H9 (cell line): ENCODE measurements at regions not wholly inside any gene's neighbourhood (a gene's known extent, or its start where the extent isn't known, plus 50 kb on each side); places are given as distances from the start of the nearest gene placed in this dataset.
"Not testable (repeated sequence)": the region's sequence is repeated elsewhere in the genome, so short reads cannot be mapped to it uniquely, and the experiment has no call there.

Experiments used
- DNase-seq: peaks from one replicate; pipeline ENCODE4 v3.0.0-alpha.2; 2017
- H2AFZ ChIP-seq: one replicate; pipeline ENCODE4 v1.6.1; 2013; ENCODE audit warnings: mild to moderate bottlenecking, low read length, control low read depth, moderate library complexity
- H2AK5ac ChIP-seq: 2 replicates; pipeline ENCODE4 v1.6.1; 2013; ENCODE audit warnings: low read length, control low read depth, mixed read lengths; ENCODE audit not compliant: insufficient read length
- H2BK120ac ChIP-seq: one replicate; pipeline ENCODE4 v1.6.1; 2013; ENCODE audit warnings: low read depth, mild to moderate bottlenecking, low read length, control low read depth, inconsistent platforms; ENCODE audit not compliant: poor library complexity, severe bottlenecking
- H2BK12ac ChIP-seq: 2 replicates; pipeline ENCODE4 v1.6.1; 2013; ENCODE audit warnings: low read length, control low read depth, mixed read lengths, low read depth; ENCODE audit not compliant: insufficient read length
- H2BK15ac ChIP-seq: 2 replicates; pipeline ENCODE4 v1.6.1; 2013; ENCODE audit warnings: low read depth, low read length, control low read depth
- H2BK20ac ChIP-seq: one replicate; pipeline ENCODE4 v1.6.1; 2013; ENCODE audit warnings: low read depth, mild to moderate bottlenecking, low read length, control low read depth, inconsistent platforms; ENCODE audit not compliant: poor library complexity, severe bottlenecking
- H2BK5ac ChIP-seq: 2 replicates; pipeline ENCODE4 v1.6.1; 2013; ENCODE audit warnings: low read length, control low read depth, mixed read lengths; ENCODE audit not compliant: insufficient read length
- H3K14ac ChIP-seq: 2 replicates; pipeline ENCODE4 v1.6.1; 2013; ENCODE audit warnings: low read length, control low read depth; ENCODE audit not compliant: insufficient read depth
- H3K18ac ChIP-seq: 2 replicates; pipeline ENCODE4 v1.6.1; 2013; ENCODE audit warnings: low read depth, mild to moderate bottlenecking, mixed read lengths, low read length, control low read depth; ENCODE audit not compliant: insufficient read length
- H3K23ac ChIP-seq: 2 replicates; pipeline ENCODE4 v1.6.1; 2013; ENCODE audit warnings: low read length, control low read depth, mixed read lengths, low read depth; ENCODE audit not compliant: insufficient read length
- H3K23me2 ChIP-seq: 2 replicates; pipeline ENCODE4 v1.6.1; 2013; ENCODE audit warnings: low read depth, mild to moderate bottlenecking, mixed read lengths, low read length, control low read depth; ENCODE audit not compliant: insufficient read length, poor library complexity, severe bottlenecking
- H3K27ac ChIP-seq: 2 replicates; pipeline ENCODE4 v1.5.1; 2013; ENCODE audit warnings: low read length, control low read depth, mixed read lengths, low read depth; ENCODE audit not compliant: insufficient read length
- H3K27me3 ChIP-seq: 2 replicates; pipeline ENCODE4 v1.6.1; 2013; ENCODE audit warnings: low read length, control low read depth, inconsistent platforms; ENCODE audit not compliant: insufficient read depth
- H3K4ac ChIP-seq: 2 replicates; pipeline ENCODE4 v1.6.1; 2013; ENCODE audit warnings: low read depth, mild to moderate bottlenecking, control low read depth, inconsistent platforms, low read length, moderate library complexity
- H3K4me1 ChIP-seq: 2 replicates; pipeline ENCODE4 v1.6.1; 2013; ENCODE audit warnings: low read length, control low read depth, inconsistent platforms; ENCODE audit not compliant: insufficient read depth
- H3K4me2 ChIP-seq: 2 replicates; pipeline ENCODE4 v1.6.1; 2013; ENCODE audit warnings: low read length, control low read depth, mixed read lengths; ENCODE audit not compliant: insufficient read length, insufficient read depth
- H3K56ac ChIP-seq: 2 replicates; pipeline ENCODE4 v1.6.1; 2013; ENCODE audit warnings: low read depth, mild to moderate bottlenecking, mixed read lengths, low read length, control low read depth; ENCODE audit not compliant: insufficient read length
- H3K79me1 ChIP-seq: 2 replicates; pipeline ENCODE4 v1.6.1; 2013; ENCODE audit warnings: low read depth, mild to moderate bottlenecking, moderate library complexity, low read length, control low read depth, inconsistent platforms; ENCODE audit not compliant: insufficient read depth, poor library complexity, severe bottlenecking
- H3K79me2 ChIP-seq: 2 replicates; pipeline ENCODE4 v1.6.1; 2013; ENCODE audit warnings: low read length, control low read depth, inconsistent platforms; ENCODE audit not compliant: insufficient read depth
- H3K9ac ChIP-seq: 2 replicates; pipeline ENCODE4 v1.6.1; 2013; ENCODE audit warnings: low read length, control low read depth, mixed read lengths; ENCODE audit not compliant: insufficient read length; ENCODE audit errors: extremely low read depth
- H3K9me3 ChIP-seq: one replicate; pipeline ENCODE4 v1.6.1; 2013; ENCODE audit warnings: low read depth, low read length, inconsistent platforms; ENCODE audit not compliant: control insufficient read depth
- H3T11ph ChIP-seq: one replicate; pipeline ENCODE4 v1.6.1; 2013; ENCODE audit warnings: mild to moderate bottlenecking, low read length, control low read depth, inconsistent platforms
- H4K20me1 ChIP-seq: one replicate; pipeline ENCODE4 v1.6.1; 2013; ENCODE audit not compliant: control insufficient read depth, insufficient read length, insufficient read depth
- H4K5ac ChIP-seq: 2 replicates; pipeline ENCODE4 v1.6.1; 2013; ENCODE audit warnings: low read depth, mild to moderate bottlenecking, mixed read lengths, low read length, control low read depth; ENCODE audit not compliant: insufficient read length
- H4K8ac ChIP-seq: replicated peaks from 2 replicates; pipeline ENCODE4 v1.6.1; 2013; ENCODE audit warnings: low read length, control low read depth, mixed read lengths, low read depth; ENCODE audit not compliant: insufficient read length
- H4K91ac ChIP-seq: 2 replicates; pipeline ENCODE4 v1.6.1; 2013; ENCODE audit warnings: low read depth, mild to moderate bottlenecking, moderate library complexity, mixed read lengths, low read length, control low read depth; ENCODE audit not compliant: insufficient read length
- H3K27ac Mint-ChIP-seq, 3 experiments: 2 replicates in 2 of 3; 3 replicates in 1 of 3; pipeline ENCODE4 v1.8.0; 2020 to 2021; ENCODE audit warnings: mixed read lengths in 3 of 3, mild to moderate bottlenecking in 1 of 3, moderate library complexity in 1 of 3
- H3K27me3 Mint-ChIP-seq: 2 replicates; pipeline ENCODE4 v1.8.0; 2021; ENCODE audit warnings: low read depth, mild to moderate bottlenecking, moderate library complexity, mixed read lengths
- H3K36me3 Mint-ChIP-seq, 3 experiments: 2 replicates in 2 of 3; 3 replicates in 1 of 3; pipeline ENCODE4 v1.8.0; 2020 to 2021; ENCODE audit warnings: low read depth in 3 of 3, mixed read lengths in 3 of 3; ENCODE audit not compliant: insufficient read depth in 1 of 3
- H3K4me1 Mint-ChIP-seq, 2 experiments: 2 replicates each; pipeline ENCODE4 v1.8.0; 2020; ENCODE audit warnings: mixed read lengths in 2 of 2
- H3K4me3 Mint-ChIP-seq, 2 experiments: 2 replicates in 1 of 2; 3 replicates in 1 of 2; pipeline ENCODE4 v1.8.0; 2020 to 2021; ENCODE audit warnings: mild to moderate bottlenecking in 2 of 2, mixed read lengths in 2 of 2, moderate library complexity in 1 of 2
- H3K9me3 Mint-ChIP-seq, 2 experiments: 2 replicates in 1 of 2; 3 replicates in 1 of 2; pipeline ENCODE4 v1.8.0; 2020; ENCODE audit warnings: mild to moderate bottlenecking in 2 of 2, mixed read lengths in 2 of 2, moderate library complexity in 1 of 2
- CTCF ChIP-seq: fragments of 200-600 bp; sonication (generic); conservative IDR thresholded peaks from 3 replicates; pipeline ENCODE4 v1.8.0; 2021; ENCODE audit warnings: antibody characterized with exemption, mild to moderate bottlenecking
- WGBS: extraction: QIAGEN DNeasy Blood & Tissue Kit; methylation state at CpG from one replicate; pipeline ENCODE4 v1.1.7; 2013; ENCODE audit warnings: missing lambda C conversion rate, low lambda C conversion rate, mixed read lengths; ENCODE audit not compliant: insufficient read length; ENCODE audit errors: extremely low coverage; 5-methylcytosine and 5-hydroxymethylcytosine counted together

DNA sequence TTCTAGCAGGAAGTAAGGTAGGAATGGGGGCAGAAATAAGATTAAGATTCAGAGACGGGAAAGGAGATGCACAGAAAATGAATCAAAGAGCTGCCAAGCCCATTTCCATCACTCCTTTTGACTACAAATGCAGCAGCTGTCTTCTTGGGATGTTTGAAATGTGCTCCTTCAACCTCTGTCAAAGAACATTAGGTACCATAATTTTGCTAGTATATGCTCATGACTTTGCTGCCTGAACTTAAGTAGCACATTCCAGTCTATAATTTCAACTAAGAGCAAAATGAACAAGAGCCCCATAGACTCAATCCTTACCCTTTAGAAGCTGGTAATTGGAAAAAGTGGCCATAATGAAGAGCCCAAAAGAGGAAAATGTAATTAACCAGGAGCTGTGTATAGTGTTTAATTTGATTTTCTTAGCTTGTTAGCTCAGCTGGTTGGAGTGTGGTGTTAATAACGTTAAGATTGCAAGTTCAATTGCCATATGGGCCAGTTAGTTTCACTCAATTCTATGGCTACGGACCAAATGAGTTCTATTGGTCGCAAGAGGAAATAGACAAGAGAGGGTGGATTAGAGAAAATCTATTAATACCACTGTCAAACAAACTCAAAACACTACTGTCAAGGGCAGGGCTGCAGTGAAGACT, 349.9 kb downstream of the ZBBX start:
- peaks cover 0 to 3% of the 10 kb centered on the region in 2 experiments; a peak in 1 of 4 replicates for H3K4me1 Mint-ChIP-seq
- H3K27me3 Mint-ChIP-seq = no peaks in the 10 kb centered on the region
- no peaks in the 10 kb centered on the region for H4K20me1 ChIP-seq
- WGBS = no CpG with 5 or more reads among the region's 4 CpGs
- no peak overlapping the region for H3K18ac ChIP-seq
- no peak overlapping the region for H2BK15ac ChIP-seq
- no peaks in the 10 kb centered on the region for H3K79me1 ChIP-seq
- H3K9me3 Mint-ChIP-seq = no peaks in the 10 kb centered on the region
- no peak overlapping the region for H2AFZ ChIP-seq
- H4K5ac ChIP-seq = no peak overlapping the region
- no peak overlapping the region for H3K27ac Mint-ChIP-seq
- no peak overlapping the region for H3K56ac ChIP-seq
- no peak overlapping the region for H4K91ac ChIP-seq
- no peaks in the 10 kb centered on the region for H3K23me2 ChIP-seq
- H3K27me3 ChIP-seq = no peaks in the 10 kb centered on the region
- no peak overlapping the region for H2BK12ac ChIP-seq
- H2BK5ac ChIP-seq = no peak overlapping the region
- no peak for DNase-seq
- no peak overlapping the region for H2BK120ac ChIP-seq
- no peak overlapping the region for H3K4me3 Mint-ChIP-seq
- no peak overlapping the region for H2BK20ac ChIP-seq
- no peak overlapping the region for H2AK5ac ChIP-seq
- no peak overlapping the region for H3K4ac ChIP-seq
- no peak overlapping the region for H3K9ac ChIP-seq
- H3K36me3 Mint-ChIP-seq = no peaks in the 10 kb centered on the region
- no peak for TF ChIP-seq CTCF
- H4K8ac ChIP-seq = no peak overlapping the region
- H3K23ac ChIP-seq = no peak overlapping the region
- no peak overlapping the region for H3K14ac ChIP-seq
- no peak overlapping the region for H3T11ph ChIP-seq
- no peak overlapping the region for H3K27ac ChIP-seq
- H3K4me1 ChIP-seq = no peaks in the 10 kb centered on the region
- no peaks in the 10 kb centered on the region for H3K9me3 ChIP-seq
- H3K4me2 ChIP-seq = no peak overlapping the region
- H3K79me2 ChIP-seq = no peaks in the 10 kb centered on the region

GRCh38 chr3:167019503-167019902, 360.6 kb downstream of the ZBBX start:
- not testable (repeated sequence) for H3K27me3 Mint-ChIP-seq, H2AFZ ChIP-seq, H2BK20ac ChIP-seq, H3K79me1 ChIP-seq, H4K8ac ChIP-seq, H3K56ac ChIP-seq, H3K27ac ChIP-seq, H2BK15ac ChIP-seq, H3K27ac Mint-ChIP-seq, H4K91ac ChIP-seq, H3K4ac ChIP-seq, H3K4me3 Mint-ChIP-seq, H2BK5ac ChIP-seq, H3K4me1 ChIP-seq, H4K5ac ChIP-seq, DNase-seq, H3K9me3 ChIP-seq, H3K14ac ChIP-seq, H3K4me1 Mint-ChIP-seq, H2AK5ac ChIP-seq, H3K9ac ChIP-seq, H2BK12ac ChIP-seq, H3T11ph ChIP-seq, H4K20me1 ChIP-seq, H3K18ac ChIP-seq, H3K23ac ChIP-seq, H3K27me3 ChIP-seq, H3K4me2 ChIP-seq, H2BK120ac ChIP-seq, H3K23me2 ChIP-seq, H3K79me2 ChIP-seq
- peaks cover 8 to 12% (median 9%) of the 10 kb centered on the region in 3 experiments; a peak in 6 of 7 replicates for H3K36me3 Mint-ChIP-seq
- H3K9me3 Mint-ChIP-seq = peaks cover 18 to 23% of the 10 kb centered on the region in 2 experiments
- no CpG with 5 or more reads among the region's 2 CpGs for WGBS
